Neutrophil (primary cell): ENCODE measurements at regions not wholly inside any gene's neighbourhood (a gene's known extent, or its start where the extent isn't known, plus 50 kb on each side); places are given as distances from the start of the nearest gene placed in this dataset.

ENCODE experiments used
- H3K27ac ChIP-seq: fragments of 200-600 bp; sonication (generic); 2 replicates; pipeline ENCODE4 v1.5.1; 2016; ENCODE audit warnings: mild to moderate bottlenecking, moderate library complexity
- H3K27me3 ChIP-seq: fragments of 200-600 bp; sonication (generic); 2 replicates; pipeline ENCODE4 v1.6.0; 2016; ENCODE audit warnings: mild to moderate bottlenecking
- H3K36me3 ChIP-seq: fragments of 200-600 bp; sonication (generic); 2 replicates; pipeline ENCODE4 v1.5.1; 2017
- H3K4me1 ChIP-seq, 2 experiments: fragments of 200-600 bp in 1 of 2; sonication (generic) in 1 of 2; 1 replicate in 1 of 2; 2 replicates in 1 of 2; pipeline versions ENCODE4 v1.5.1 to v1.6.1; 2013 to 2016; ENCODE audit warnings: low read depth in 1 of 2, low read length in 1 of 2, mild to moderate bottlenecking in 1 of 2, moderate library complexity in 1 of 2; ENCODE audit not compliant: control insufficient read depth in 1 of 2, insufficient read depth in 1 of 2
- H3K4me3 ChIP-seq, 2 experiments: fragments of 200-600 bp in 1 of 2; sonication (generic) in 1 of 2; 1 replicate in 1 of 2; 2 replicates in 1 of 2; pipeline ENCODE4 v1.5.1; 2013 to 2016; ENCODE audit warnings: low read depth in 1 of 2, low read length in 1 of 2, mild to moderate bottlenecking in 1 of 2, moderate library complexity in 1 of 2
- H3K9me3 ChIP-seq: fragments of 200-600 bp; sonication (generic); 2 replicates; pipeline ENCODE4 v1.5.1; 2016
- TF ChIP-seq, protein P1 (sequence below): fragments of 200-600 bp; sonication (generic); IDR thresholded peaks from 2 replicates; pipeline ENCODE4 v1.5.1; 2016; ENCODE audit warnings: antibody characterized with exemption

DNA sequence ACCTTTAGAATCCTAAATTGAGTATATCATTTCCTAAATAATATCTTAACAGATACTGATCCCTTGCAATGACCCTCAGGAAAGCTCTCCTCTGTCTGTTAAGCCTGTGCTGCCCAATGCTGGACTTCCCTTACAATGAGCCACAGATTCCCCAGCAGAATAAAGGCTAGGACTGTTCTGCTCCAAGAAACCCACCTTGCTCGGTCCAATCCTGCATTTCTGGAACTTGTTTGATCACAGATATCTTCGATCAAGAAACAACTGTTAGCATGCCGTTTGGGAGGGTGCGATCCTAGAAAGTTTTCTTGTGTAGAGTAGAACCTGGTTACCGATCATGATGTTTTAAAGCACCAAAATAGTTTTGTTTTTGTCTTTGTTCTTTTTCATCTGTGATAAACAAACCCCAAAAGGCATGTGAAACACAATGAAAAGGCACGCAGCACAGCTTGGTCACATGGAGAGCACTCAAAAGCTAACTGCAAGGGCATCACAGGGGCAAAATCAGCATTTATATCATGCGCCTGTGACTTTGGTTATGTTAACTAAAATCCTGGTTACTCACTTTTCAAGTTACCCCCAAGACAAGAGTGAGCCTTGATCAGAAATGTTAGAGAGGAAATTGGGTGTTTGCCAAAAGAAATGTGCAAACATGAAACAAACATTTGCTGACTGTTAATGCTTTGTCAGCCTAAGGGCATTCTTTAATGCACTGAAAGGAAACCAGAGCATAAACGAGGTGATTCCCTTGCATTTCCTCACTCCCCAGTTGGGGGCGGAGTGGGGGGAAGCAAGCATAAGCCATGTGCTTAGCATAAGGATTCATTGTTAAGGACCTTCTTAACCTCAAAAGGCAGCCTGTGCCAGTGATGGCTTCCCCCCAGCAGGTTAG lies 61.9 kb upstream of the ADAMTS16 start:
- no peaks in the 10 kb centered on the region for H3K9me3 ChIP-seq
- no peaks in the 10 kb centered on the region for H3K27me3 ChIP-seq
- no peak overlapping the region for H3K4me3 ChIP-seq
- TF ChIP-seq, protein P1, sequence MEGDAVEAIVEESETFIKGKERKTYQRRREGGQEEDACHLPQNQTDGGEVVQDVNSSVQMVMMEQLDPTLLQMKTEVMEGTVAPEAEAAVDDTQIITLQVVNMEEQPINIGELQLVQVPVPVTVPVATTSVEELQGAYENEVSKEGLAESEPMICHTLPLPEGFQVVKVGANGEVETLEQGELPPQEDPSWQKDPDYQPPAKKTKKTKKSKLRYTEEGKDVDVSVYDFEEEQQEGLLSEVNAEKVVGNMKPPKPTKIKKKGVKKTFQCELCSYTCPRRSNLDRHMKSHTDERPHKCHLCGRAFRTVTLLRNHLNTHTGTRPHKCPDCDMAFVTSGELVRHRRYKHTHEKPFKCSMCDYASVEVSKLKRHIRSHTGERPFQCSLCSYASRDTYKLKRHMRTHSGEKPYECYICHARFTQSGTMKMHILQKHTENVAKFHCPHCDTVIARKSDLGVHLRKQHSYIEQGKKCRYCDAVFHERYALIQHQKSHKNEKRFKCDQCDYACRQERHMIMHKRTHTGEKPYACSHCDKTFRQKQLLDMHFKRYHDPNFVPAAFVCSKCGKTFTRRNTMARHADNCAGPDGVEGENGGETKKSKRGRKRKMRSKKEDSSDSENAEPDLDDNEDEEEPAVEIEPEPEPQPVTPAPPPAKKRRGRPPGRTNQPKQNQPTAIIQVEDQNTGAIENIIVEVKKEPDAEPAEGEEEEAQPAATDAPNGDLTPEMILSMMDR: no peak
- H3K4me1 ChIP-seq: no peaks in the 10 kb centered on the region
- no peaks in the 10 kb centered on the region for H3K36me3 ChIP-seq
- H3K27ac ChIP-seq: no peak overlapping the region

DNA sequence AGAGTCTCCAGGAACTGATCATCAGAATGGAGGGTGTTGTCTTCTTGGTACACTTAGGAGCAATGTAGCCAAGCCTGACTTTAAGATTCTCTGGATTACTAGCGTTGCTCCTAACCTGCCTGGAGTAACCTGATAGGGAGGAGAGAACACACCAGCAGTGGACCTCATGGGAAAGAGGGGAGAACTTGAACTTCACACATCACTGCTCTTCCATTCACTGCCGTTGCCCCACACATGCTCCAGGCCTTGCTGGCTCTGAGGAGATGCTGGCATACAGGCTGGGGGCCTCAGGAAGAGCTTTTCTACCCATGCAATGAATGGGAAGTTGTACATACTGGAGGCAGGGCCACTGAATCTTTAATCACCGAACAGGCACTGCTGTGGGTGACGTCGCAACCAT lies 60.3 kb upstream of the ADAMTS16 start:
- Histone ChIP-seq H3K4me1 (no peaks in the 10 kb centered on the region), H3K27ac (no peak overlapping the region), H3K27me3 (no peaks in the 10 kb centered on the region), H3K4me3 (no peak overlapping the region), H3K36me3 (no peaks in the 10 kb centered on the region), H3K9me3 (no peaks in the 10 kb centered on the region)
- TF ChIP-seq, protein P1: no peak

DNA sequence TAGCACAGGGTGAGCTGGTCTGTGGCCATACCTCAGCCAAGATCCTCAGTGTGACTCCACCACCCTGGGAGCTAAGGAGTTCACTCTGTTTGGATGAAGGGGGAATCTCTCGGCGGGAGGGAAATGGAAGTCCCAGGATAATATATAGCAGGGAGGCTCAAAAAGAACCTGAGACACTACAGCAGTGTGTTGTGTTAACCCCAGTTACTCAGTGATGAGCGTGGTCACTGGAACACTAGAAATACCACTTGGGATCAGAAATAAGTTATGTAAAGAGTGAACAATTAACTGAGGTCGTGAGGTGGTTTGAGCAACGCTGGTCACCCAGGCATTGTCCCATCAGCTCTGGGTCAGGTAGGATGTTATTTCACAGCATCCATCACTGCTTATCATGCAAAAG lies 59.3 kb upstream of the ADAMTS16 start:
- no peaks in the 10 kb centered on the region for H3K36me3 ChIP-seq
- no peaks in the 10 kb centered on the region for H3K9me3 ChIP-seq
- H3K4me3 ChIP-seq: no peak overlapping the region
- no peaks in the 10 kb centered on the region for H3K27me3 ChIP-seq
- TF ChIP-seq, protein P1: no peak
- H3K4me1 ChIP-seq: no peaks in the 10 kb centered on the region
- no peak overlapping the region for H3K27ac ChIP-seq

DNA sequence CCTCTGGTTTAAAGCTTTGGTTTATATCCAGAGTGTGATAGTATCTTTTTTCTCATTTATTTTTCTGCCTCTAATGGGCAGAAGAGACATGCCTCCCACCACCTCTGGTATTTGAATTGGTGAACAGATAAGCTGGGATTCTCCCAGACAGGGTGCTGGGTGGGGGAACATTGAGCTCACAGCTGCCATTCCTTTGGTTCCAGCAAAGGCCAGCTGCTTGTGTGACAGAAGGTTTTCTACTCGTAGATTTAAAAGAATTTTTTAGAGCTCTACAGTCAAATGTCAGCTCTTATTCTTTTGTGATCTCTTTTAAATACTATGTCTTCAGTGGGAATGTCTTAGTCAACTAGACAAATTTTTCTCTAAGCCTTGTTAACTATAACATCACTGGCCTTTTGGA lies 54.7 kb upstream of the ADAMTS16 start:
- no peak overlapping the region for H3K27ac ChIP-seq
- no peaks in the 10 kb centered on the region for H3K4me1 ChIP-seq
- no peaks in the 10 kb centered on the region for H3K27me3 ChIP-seq
- H3K9me3 ChIP-seq: no peaks in the 10 kb centered on the region
- H3K36me3 ChIP-seq: no peaks in the 10 kb centered on the region
- TF ChIP-seq, protein P1: no peak
- no peak overlapping the region for H3K4me3 ChIP-seq

DNA sequence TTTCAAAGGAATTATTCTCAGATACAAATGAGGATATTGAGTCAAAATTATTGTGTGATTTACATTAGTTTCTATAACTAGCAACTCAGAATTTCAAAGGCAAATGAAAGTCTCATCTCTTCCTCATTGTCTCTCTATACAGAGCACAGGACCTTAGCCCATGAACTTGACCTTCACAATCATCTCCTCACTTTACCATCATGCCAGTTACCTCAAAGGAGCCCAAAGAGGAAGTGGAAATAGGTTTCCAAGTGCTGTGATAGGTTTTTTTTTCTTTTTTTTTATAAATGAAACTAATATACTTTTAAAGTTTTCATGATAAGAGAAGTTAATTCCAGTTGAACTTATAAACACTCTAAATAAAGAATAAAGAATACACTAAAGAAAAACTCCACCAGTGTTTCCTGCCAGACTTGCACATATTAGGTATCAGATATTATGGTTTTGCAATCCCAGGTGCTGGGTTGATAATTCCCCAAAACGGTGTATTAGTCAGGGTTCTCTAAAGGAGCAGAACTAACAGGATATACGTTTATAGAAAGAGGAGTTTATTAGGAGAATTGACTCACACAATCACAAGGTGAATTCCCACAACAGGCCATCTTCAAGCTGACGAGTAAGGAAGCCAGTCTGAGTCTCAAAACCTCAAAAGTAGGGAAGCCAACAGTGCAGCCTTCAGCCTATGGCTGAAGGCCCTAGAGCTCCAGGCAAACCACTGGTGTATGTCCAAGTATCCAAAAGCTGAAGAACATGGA lies 50.1 kb upstream of the ADAMTS16 start:
- no peaks in the 10 kb centered on the region for H3K9me3 ChIP-seq
- H3K27me3 ChIP-seq: no peaks in the 10 kb centered on the region
- H3K36me3 ChIP-seq: no peaks in the 10 kb centered on the region
- H3K27ac ChIP-seq: no peak overlapping the region
- no peaks in the 10 kb centered on the region for H3K4me1 ChIP-seq
- TF ChIP-seq, protein P1: no peak
- H3K4me3 ChIP-seq: no peak overlapping the region
